Panc1 (cell line): ENCODE measurements at regions not wholly inside any gene's neighbourhood (a gene's known extent, or its start where the extent isn't known, plus 50 kb on each side); places are given as distances from the start of the nearest gene placed in this dataset.

ENCODE experiments used
- TCF7L2 ChIP-seq: IDR thresholded peaks from 2 replicates; pipeline ENCODE4 v1.6.1; 2011; ENCODE audit warnings: mild to moderate bottlenecking, low read depth, low read length, inconsistent platforms
- TF ChIP-seq, protein P1 (sequence below): fragments of 450-650 bp; IDR thresholded peaks from 2 replicates; pipeline ENCODE4 v1.5.1; 2017; ENCODE audit warnings: mild to moderate bottlenecking

GRCh38 chr4:126451237-126451873 is 1136.6 kb downstream of the FAT4 start:
- TF ChIP-seq TCF7L2, result no peak
- TF ChIP-seq, protein P1, sequence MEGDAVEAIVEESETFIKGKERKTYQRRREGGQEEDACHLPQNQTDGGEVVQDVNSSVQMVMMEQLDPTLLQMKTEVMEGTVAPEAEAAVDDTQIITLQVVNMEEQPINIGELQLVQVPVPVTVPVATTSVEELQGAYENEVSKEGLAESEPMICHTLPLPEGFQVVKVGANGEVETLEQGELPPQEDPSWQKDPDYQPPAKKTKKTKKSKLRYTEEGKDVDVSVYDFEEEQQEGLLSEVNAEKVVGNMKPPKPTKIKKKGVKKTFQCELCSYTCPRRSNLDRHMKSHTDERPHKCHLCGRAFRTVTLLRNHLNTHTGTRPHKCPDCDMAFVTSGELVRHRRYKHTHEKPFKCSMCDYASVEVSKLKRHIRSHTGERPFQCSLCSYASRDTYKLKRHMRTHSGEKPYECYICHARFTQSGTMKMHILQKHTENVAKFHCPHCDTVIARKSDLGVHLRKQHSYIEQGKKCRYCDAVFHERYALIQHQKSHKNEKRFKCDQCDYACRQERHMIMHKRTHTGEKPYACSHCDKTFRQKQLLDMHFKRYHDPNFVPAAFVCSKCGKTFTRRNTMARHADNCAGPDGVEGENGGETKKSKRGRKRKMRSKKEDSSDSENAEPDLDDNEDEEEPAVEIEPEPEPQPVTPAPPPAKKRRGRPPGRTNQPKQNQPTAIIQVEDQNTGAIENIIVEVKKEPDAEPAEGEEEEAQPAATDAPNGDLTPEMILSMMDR, result no peak
